ENCODE measurements at regions not wholly inside any gene's neighbourhood (a gene's known extent, or its start where the extent isn't known, plus 50 kb on each side); places are given as distances from the start of the nearest gene placed in this dataset.

- TF ChIP-seq EP300 (IDR thresholded peaks at IDR 0.05) = no peak
- TF ChIP-seq POLR2A (IDR thresholded peaks at IDR 0.05) = no peak
- no peak for TF ChIP-seq CTCF (IDR thresholded peaks at IDR 0.05)
- 87 to 88% methylated on average over 2 of the region's 2 CpGs for WGBS, 2 donors
Observed at GRCh38 chr14:23869078-23869719, 84.4 kb upstream of the DHRS4 start.

DNA sequence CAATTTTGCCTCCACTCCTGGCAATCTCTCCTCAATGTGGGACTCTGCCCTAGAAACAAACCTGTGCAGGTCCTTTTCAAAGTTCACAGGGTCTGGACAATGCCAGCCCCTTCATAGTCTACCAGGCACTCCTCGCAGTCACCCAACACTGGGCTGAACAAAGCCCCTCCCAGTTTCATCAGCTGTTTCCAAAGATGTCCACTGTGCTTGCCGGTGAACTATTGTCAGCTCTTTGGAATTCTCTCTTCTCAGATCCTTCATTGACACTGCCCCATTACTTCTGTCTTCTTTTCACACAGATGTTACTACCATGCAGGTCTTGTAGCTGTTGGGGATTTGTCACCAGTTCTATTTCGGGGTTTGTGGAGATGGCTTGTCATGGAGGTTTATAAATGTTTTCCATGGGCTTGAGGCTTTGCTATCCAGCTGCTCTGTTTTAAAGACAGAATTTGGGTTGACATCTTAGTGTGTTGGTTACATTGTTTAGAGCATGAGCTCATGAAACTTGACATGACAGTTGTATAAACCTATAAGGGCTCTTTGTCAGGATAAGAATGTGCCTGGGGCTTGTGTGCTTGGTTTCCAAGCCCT, 77.3 kb upstream of the DHRS4 start:
- Histone ChIP-seq H3K36me3 (no peaks in the 10 kb centered on the region), H3K27me3 (no peaks in the 10 kb centered on the region), H3K4me3 (no peak overlapping the region), H3K4me1 (no peaks in the 10 kb centered on the region), H3K27ac (no peak overlapping the region), H3K9me3 (peaks cover 0 to 7% (median 0%) of the 10 kb centered on the region in 4 donors)
- DNase-seq (ENCODE audit: low spot score in 2 of 2) = no peak
- TF ChIP-seq POLR2A (IDR thresholded peaks at IDR 0.05) (no peak), CTCF (IDR thresholded peaks at IDR 0.05) (no peak), EP300 (IDR thresholded peaks at IDR 0.05) (no peak)
- WGBS, 2 donors = 80 to 86% methylated on average over 3 of the region's 3 CpGs

More at GRCh38 chr14:23869078-23869719, 84.4 kb upstream of the DHRS4 start:
- no peak overlapping the region for H3K27ac ChIP-seq
- no peak for DNase-seq (ENCODE audit: low spot score in 2 of 2)
- H3K4me3 ChIP-seq = no peak overlapping the region
- H3K4me1 ChIP-seq = no peaks in the 10 kb centered on the region
- peaks cover 0 to 7% (median 0%) of the 10 kb centered on the region in 4 donors for H3K9me3 ChIP-seq
- no peaks in the 10 kb centered on the region for H3K36me3 ChIP-seq
- no peaks in the 10 kb centered on the region for H3K27me3 ChIP-seq

GRCh38 chr14:23877111-23877510, 76.5 kb upstream of the DHRS4 start:
- no peak for TF ChIP-seq EP300 (IDR thresholded peaks at IDR 0.05)
- no peak for TF ChIP-seq CTCF (IDR thresholded peaks at IDR 0.05)
- no peak for TF ChIP-seq POLR2A (IDR thresholded peaks at IDR 0.05)
- Histone ChIP-seq H3K27ac (no peak overlapping the region), H3K4me3 (no peak overlapping the region), H3K4me1 (no peaks in the 10 kb centered on the region), H3K9me3 (peaks cover 0 to 7% (median 0%) of the 10 kb centered on the region in 4 donors), H3K27me3 (no peaks in the 10 kb centered on the region), H3K36me3 (no peaks in the 10 kb centered on the region)
- DNase-seq (ENCODE audit: low spot score in 2 of 2) = no peak
- 87 to 88% methylated on average over 4 of the region's 4 CpGs for WGBS, 2 donors

- Histone ChIP-seq H3K27me3 (no peaks in the 10 kb centered on the region), H3K4me1 (no peaks in the 10 kb centered on the region), H3K36me3 (no peaks in the 10 kb centered on the region), H3K27ac (no peak overlapping the region), H3K9me3 (peaks cover 0 to 7% (median 0%) of the 10 kb centered on the region in 4 donors), H3K4me3 (no peak overlapping the region)
- no peak for TF ChIP-seq POLR2A (IDR thresholded peaks at IDR 0.05)
- no peak for TF ChIP-seq EP300 (IDR thresholded peaks at IDR 0.05)
- TF ChIP-seq CTCF (IDR thresholded peaks at IDR 0.05) = no peak
- WGBS, 2 donors = 84 to 86% methylated on average over 4 of the region's 4 CpGs
- no peak for DNase-seq (ENCODE audit: low spot score in 2 of 2)
Observed at GRCh38 chr14:23877538-23878180, 75.9 kb upstream of the DHRS4 start.

GRCh38 chr14:23881282-23881681, 72.3 kb upstream of the DHRS4 start:
- no peaks in the 10 kb centered on the region for H3K27me3 ChIP-seq
- H3K4me1 ChIP-seq = no peaks in the 10 kb centered on the region
- DNase-seq (ENCODE audit: low spot score in 2 of 2) = no peak
- no peak overlapping the region for H3K27ac ChIP-seq
- 44 to 60% methylated on average over 1 of the region's 1 CpG for WGBS, 2 donors
- TF ChIP-seq EP300 (IDR thresholded peaks at IDR 0.05) (no peak), POLR2A (IDR thresholded peaks at IDR 0.05) (no peak), CTCF (IDR thresholded peaks at IDR 0.05) (no peak)
- H3K4me3 ChIP-seq = no peak overlapping the region
- no peaks in the 10 kb centered on the region for H3K36me3 ChIP-seq
- H3K9me3 ChIP-seq = no peaks in the 10 kb centered on the region
